Loucy (cell line): ENCODE measurements at regions not wholly inside any gene's neighbourhood (a gene's known extent, or its start where the extent isn't known, plus 50 kb on each side); places are given as distances from the start of the nearest gene placed in this dataset.
A peak's percentile ranks its signal among the peaks of the same experiment; 100 is the strongest.

ENCODE experiments used
- H2AFZ ChIP-seq: fragments of 200-600 bp; sonication (generic); 2 replicates; pipeline ENCODE4 v1.6.0; 2016; ENCODE audit warnings: antibody characterized with exemption, mild to moderate bottlenecking, low read length, moderate library complexity
- H3F3A ChIP-seq: fragments of 200-600 bp; 2 replicates; pipeline ENCODE4 v1.6.0; 2016; ENCODE audit warnings: antibody characterized with exemption, low read depth, mild to moderate bottlenecking
- H3K27me3 ChIP-seq: fragments of 200-600 bp; sonication (generic); 2 replicates; pipeline ENCODE4 v1.6.1; 2014; ENCODE audit warnings: low read length, mild to moderate bottlenecking; ENCODE audit not compliant: insufficient read depth, poor library complexity, severe bottlenecking
- H3K36me3 ChIP-seq: fragments of 200-600 bp; sonication (generic); 2 replicates; pipeline ENCODE4 v1.6.1; 2016; ENCODE audit warnings: low read length; ENCODE audit not compliant: insufficient read depth
- H3K4me1 ChIP-seq: fragments of 200-600 bp; sonication (generic); 2 replicates; pipeline ENCODE4 v1.5.1; 2014; ENCODE audit warnings: low read length, mild to moderate bottlenecking; ENCODE audit not compliant: insufficient read depth, poor library complexity, severe bottlenecking
- H3K4me2 ChIP-seq: fragments of 200-600 bp; sonication (generic); 2 replicates; pipeline ENCODE4 v1.6.0; 2014; ENCODE audit warnings: antibody characterized with exemption, low read length, low read depth, mild to moderate bottlenecking; ENCODE audit not compliant: poor library complexity, severe bottlenecking
- H3K4me3 ChIP-seq: fragments of 200-600 bp; sonication (generic); 2 replicates; pipeline ENCODE4 v1.5.1; 2014; ENCODE audit warnings: low read length, mild to moderate bottlenecking, mixed read lengths; ENCODE audit not compliant: poor library complexity, severe bottlenecking
- H3K79me2 ChIP-seq: fragments of 200-600 bp; sonication (generic); 2 replicates; pipeline ENCODE4 v1.6.1; 2014; ENCODE audit warnings: low read length; ENCODE audit not compliant: insufficient read depth
- H3K9ac ChIP-seq: fragments of 200-600 bp; sonication (generic); 2 replicates; pipeline ENCODE4 v1.6.0; 2014; ENCODE audit warnings: mild to moderate bottlenecking, low read depth, low read length, moderate library complexity; ENCODE audit not compliant: poor library complexity, severe bottlenecking
- H3K9me2 ChIP-seq: fragments of 200-600 bp; sonication (generic); replicated peaks from 2 replicates; pipeline ENCODE4 v1.6.1; 2016; ENCODE audit warnings: low read depth, low read length, mixed read lengths
- H3K9me3 ChIP-seq: fragments of 200-600 bp; sonication (generic); 2 replicates; pipeline ENCODE4 v1.6.1; 2014; ENCODE audit warnings: mild to moderate bottlenecking, antibody characterized with exemption, low read length, low read depth; ENCODE audit not compliant: insufficient read depth
- H4K20me1 ChIP-seq: fragments of 200-600 bp; sonication (generic); 2 replicates; pipeline ENCODE4 v1.6.0; 2014; ENCODE audit warnings: antibody characterized with exemption, low read length, mild to moderate bottlenecking; ENCODE audit not compliant: insufficient read depth, poor library complexity, severe bottlenecking
- EZH2phosphoT487 ChIP-seq: fragments of 200-600 bp; IDR thresholded peaks from 2 replicates; pipeline ENCODE4 v1.6.1; 2018; ENCODE audit warnings: antibody characterized with exemption, mild to moderate bottlenecking, moderate library complexity, borderline replicate concordance
- TF ChIP-seq, protein P1 (sequence below): fragments of 200-600 bp; sonication (generic); conservative IDR thresholded peaks from 2 replicates; pipeline ENCODE4 v1.5.1; 2014; ENCODE audit warnings: mild to moderate bottlenecking, antibody characterized with exemption, low read length

DNA sequence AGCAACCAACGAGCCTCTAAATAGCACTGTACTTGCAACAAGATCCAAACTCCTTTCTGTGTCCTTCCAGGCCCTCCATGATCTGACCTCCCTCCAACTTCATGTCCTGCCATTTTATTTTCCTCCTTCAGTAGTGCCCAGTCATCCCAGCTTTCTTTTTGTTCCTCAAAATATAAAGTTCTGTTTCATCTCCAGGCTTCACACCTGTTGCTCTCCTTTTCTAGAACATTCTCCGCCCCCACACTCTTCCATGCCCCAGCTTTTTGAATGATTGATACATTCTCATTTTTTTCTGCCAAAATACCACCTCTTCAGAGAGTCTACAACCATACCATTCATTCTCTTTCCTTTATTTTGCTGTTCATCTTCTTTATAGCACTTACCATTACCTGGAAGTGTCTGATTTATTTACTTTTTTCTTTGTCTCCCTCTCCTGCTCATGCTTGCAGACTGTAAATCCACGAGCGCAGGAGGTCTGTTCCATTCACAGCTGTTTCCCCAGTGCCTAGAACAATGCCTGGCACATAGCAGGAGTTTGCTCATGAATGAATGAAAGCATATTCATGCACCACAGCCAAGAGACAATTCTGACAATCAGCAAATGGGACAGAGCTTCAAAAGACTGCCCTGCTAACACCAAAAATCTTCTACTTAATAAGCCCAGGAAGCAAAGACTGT, 296.4 kb downstream of the RPAP3 start:
- Histone ChIP-seq H3K27me3 (no peaks in the 10 kb centered on the region), H3K36me3 (no peaks in the 10 kb centered on the region), H3K4me1 (peaks cover 2% of the 10 kb centered on the region), H2AFZ (no peak overlapping the region), H4K20me1 (no peaks in the 10 kb centered on the region), H3K79me2 (no peaks in the 10 kb centered on the region), H3K9me2 (no peaks in the 10 kb centered on the region), H3K9ac (no peak overlapping the region), H3K4me3 (no peak overlapping the region), H3K9me3 (no peaks in the 10 kb centered on the region), H3F3A (no peaks in the 10 kb centered on the region), H3K4me2 (no peak overlapping the region)
- TF ChIP-seq, protein P1, sequence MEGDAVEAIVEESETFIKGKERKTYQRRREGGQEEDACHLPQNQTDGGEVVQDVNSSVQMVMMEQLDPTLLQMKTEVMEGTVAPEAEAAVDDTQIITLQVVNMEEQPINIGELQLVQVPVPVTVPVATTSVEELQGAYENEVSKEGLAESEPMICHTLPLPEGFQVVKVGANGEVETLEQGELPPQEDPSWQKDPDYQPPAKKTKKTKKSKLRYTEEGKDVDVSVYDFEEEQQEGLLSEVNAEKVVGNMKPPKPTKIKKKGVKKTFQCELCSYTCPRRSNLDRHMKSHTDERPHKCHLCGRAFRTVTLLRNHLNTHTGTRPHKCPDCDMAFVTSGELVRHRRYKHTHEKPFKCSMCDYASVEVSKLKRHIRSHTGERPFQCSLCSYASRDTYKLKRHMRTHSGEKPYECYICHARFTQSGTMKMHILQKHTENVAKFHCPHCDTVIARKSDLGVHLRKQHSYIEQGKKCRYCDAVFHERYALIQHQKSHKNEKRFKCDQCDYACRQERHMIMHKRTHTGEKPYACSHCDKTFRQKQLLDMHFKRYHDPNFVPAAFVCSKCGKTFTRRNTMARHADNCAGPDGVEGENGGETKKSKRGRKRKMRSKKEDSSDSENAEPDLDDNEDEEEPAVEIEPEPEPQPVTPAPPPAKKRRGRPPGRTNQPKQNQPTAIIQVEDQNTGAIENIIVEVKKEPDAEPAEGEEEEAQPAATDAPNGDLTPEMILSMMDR, result no peak

DNA sequence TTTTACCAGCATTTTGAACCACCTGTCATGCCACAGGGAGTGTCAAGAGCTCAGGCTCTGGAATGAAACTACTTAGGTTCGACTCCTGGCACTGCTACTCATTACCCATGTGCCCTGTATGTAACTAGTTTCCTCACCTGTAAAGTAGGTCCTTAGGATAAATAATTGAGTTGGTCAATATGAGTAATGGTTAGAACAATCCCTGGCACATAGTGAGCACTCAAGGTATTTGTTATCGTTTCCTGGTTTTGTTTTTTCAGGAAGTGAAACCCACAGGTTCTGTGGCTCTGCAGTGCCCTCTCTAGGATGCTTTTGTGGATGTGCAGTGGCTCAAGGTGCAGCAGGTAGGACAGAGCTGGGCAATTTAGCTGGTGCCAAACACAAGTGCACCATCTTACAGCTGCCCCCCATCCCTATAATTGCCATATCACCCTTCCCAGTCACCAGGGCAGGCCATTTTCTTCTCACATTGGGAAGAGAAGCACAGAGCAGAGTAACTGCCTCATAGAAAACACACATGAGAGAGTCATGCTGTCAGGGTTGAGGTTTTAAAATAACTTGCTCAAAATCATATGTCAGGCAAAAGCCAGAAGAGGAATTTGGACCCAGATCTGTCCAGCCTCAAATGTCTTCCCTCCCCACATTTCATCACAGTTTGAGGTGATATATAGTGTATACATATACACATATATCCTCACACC, 297.5 kb downstream of the RPAP3 start:
- Histone ChIP-seq H3K4me1 (peaks cover 2% of the 10 kb centered on the region), H3K9me2 (no peaks in the 10 kb centered on the region), H3K9ac (no peak overlapping the region), H3K27me3 (no peaks in the 10 kb centered on the region), H3K79me2 (no peaks in the 10 kb centered on the region), H3K4me2 (no peak overlapping the region), H3F3A (no peaks in the 10 kb centered on the region), H2AFZ (peak overlapping the region; percentile 71), H3K36me3 (no peaks in the 10 kb centered on the region), H3K9me3 (no peaks in the 10 kb centered on the region), H3K4me3 (no peak overlapping the region), H4K20me1 (no peaks in the 10 kb centered on the region)
- TF ChIP-seq EZH2phosphoT487, result no peak
- TF ChIP-seq, protein P1, result peak; percentile 73

DNA sequence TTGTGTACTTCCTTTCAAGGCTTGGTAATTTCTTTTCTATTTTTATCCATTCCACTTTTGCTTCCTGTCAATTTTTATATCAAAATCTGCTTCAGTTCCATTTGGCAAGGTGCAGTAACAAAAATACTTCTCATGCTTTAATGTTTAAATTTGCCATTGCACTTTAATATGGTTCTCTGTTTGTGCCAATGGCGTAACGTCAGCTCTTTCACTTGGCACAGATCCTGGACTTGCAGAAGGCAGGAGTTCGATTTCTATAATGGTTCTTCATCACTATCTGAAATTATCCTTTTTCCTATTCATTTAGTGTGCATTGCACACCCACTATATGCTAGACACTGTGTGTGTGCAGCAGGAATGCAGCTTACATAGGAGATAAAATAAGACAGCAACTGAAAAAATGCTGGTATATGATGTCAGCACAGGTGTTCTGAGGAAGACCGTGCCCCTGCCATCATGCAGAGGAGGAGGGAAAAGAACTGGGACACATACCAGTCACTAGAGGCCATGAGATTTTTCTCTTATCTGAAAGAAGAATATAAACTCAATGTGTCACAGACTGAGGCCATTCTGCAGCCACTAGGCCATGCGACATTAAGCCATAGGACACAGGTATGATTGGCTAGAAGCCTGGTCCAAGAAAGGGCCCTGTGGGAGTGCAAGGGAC, 298.2 kb downstream of the RPAP3 start:
- Histone ChIP-seq H3K9me3 (no peaks in the 10 kb centered on the region), H3K79me2 (no peaks in the 10 kb centered on the region), H3K9me2 (no peaks in the 10 kb centered on the region), H3K9ac (no peak overlapping the region), H3K4me2 (no peak overlapping the region), H3K4me1 (peaks cover 2% of the 10 kb centered on the region), H3K4me3 (no peak overlapping the region), H3K36me3 (no peaks in the 10 kb centered on the region), H3F3A (no peaks in the 10 kb centered on the region), H4K20me1 (no peaks in the 10 kb centered on the region), H2AFZ (peak overlapping the region; percentile 71), H3K27me3 (no peaks in the 10 kb centered on the region)
- no peak for TF ChIP-seq EZH2phosphoT487
